HG03432 (cell line): ENCODE measurements at regions not wholly inside any gene's neighbourhood (a gene's known extent, or its start where the extent isn't known, plus 50 kb on each side); places are given as distances from the start of the nearest gene placed in this dataset.
"Not testable (repeated sequence)": the region's sequence is repeated elsewhere in the genome, so short reads cannot be mapped to it uniquely, and the experiment has no call there.

Experiments
- ATAC-seq: cut with Tn5 transposase; IDR thresholded peaks from one replicate; pipeline ENCODE4 v1.9.1; 2021; ENCODE audit warnings: mild to moderate bottlenecking, moderate library complexity; ENCODE audit not compliant: unreplicated experiment

- ATAC-seq, result no peak
These were observed 51.8 kb upstream of the AGR3 start for GRCh38 chr7:16933296-16934279.

DNA sequence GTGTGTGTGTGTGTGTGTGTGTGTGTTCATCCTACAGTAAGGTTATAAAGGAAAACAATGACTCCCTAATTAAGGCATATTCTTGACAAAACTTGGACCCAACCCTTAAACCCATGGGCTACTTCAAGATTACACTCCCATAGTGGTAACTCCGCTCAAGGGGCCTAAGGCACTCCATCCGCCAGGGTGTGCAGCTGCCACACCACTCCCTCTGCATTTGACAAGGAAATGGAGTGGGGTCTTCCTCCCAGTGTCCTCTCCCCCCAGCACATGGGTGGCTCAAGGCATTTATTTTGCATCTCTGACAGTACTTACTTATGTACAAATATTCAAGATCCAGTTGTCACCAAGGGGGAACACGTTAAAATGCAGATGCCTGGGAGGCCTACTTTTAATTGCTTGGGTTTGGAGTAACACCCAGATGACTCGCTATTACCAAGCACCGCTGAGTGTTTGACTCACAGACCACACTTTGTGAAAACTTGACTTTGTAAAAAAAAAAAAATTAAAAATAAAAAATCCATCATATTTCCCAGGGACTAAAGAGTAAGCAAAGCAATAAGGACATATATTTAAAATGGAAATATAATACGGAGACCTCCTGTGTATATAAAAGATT is 53.0 kb upstream of the AGR3 start:
- ATAC-seq, result no peak

GRCh38 chr7:16935341-16935735 is 53.6 kb upstream of the AGR3 start:
- no peak for ATAC-seq

DNA sequence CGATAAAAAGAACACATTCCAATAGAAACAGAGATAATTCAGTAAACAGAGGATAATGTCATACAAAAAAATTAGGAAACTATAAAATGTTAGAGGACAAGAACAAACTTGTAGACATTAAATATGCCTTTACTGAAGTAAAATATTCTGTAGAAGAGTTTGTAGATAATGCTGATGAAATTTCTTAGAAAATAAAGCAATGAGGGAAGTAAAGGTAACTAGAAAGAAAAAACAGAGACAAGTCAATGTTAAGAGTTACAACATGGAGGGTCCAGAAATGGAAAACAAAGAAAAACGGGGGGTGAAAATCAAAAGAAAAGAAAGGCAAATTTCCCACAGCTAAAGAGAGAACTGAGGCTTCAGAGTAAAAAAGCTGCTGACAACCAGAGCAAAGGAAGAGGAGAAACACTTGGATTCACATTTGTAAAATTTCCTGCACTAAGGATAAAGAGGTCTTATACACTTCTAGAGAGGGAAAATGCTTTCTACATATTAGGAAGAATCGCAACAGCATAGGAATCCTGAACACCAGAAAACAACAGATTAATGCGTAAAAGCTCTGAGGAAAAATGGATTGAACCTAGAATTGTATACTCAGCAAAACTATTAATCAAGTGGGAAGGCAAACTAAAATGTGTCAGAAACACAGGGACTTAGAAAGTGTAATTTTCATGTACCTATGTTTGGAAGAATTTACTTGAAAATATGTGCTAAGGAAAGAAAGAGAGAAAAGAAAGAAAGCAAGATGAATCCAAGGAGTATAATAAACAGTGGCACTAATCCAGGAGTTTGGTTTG is 55.0 kb upstream of the AGR3 start:
- no peak for ATAC-seq

GRCh38 chr7:16939161-16939560 is 57.4 kb upstream of the AGR3 start:
- no peak for ATAC-seq

DNA sequence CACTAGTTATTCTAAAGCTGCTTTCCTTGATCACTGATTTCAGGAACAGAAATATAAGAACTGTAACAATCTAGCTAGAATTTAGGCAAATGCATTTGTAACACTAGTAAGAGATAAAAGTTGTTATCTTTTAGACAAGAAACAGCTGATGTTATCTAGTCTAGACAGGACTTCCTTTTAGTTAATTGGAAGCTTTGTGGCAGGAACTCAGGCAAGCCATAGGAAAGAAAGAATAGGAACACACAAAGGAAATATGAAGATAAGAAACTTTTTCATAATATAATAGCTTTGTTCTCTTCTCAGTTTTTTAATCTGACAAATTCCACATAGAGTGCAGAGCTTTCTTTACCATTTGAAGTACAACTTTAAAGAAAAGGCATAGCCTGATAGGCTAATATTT is 59.0 kb upstream of the AGR3 start:
- ATAC-seq, result no peak

- no peak for ATAC-seq
These were observed 61.2 kb upstream of the AGR3 start for GRCh38 chr7:16942929-16943509.

- ATAC-seq, result no peak
These were observed 63.2 kb upstream of the AGR3 start for GRCh38 chr7:16944936-16945335.

- no peak for ATAC-seq
These were observed 63.6 kb upstream of the AGR3 start for GRCh38 chr7:16945372-16945771.

DNA sequence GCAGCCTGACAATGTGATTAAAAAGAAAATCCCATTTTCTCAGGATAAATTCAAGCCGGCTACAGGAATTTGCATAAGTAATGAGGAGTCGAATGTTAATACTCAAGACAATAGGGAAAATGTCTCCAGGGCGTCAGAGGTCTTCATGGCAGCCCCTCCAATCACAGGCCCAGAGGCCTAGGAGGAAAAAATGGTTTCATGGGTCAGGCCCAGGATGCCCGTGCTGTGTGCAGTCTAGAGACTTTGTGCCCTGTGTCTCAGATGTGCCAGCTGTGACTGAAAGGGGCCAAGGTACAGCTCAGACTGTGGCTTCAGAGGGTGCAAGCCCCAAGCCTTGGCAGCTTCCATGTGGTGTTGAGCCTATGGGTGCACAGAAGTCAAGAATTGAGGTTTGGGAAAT is 66.3 kb upstream of the AGR3 start:
- ATAC-seq, result not testable (repeated sequence)

- no peak for ATAC-seq
These were observed 69.8 kb upstream of the AGR3 start for GRCh38 chr7:16951483-16952080.

- ATAC-seq, result no peak
These were observed 72.5 kb upstream of the AGR3 start for GRCh38 chr7:16954321-16954720.

DNA sequence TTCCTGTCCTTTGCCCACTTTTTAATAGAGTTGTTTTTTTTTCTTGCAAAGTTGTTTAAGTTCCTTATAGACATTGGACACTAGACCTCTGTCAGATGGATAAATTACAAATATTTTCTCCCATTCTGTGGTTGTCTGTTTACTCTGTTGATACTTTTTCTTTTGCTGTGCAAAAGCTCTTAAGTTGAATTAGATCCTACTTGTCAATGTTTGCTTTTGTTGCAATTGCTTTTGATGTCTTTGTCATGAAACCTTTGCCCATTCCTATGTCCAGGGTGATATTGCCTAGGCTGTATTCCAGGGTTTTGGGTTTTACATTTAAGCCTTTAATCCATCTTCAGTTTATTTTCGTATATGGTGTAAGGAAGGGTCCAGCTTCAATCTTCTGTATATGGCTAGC is 76.9 kb upstream of the AGR3 start:
- ATAC-seq, result no peak

GRCh38 chr7:16960337-16960965 is 78.7 kb upstream of the AGR3 start:
- ATAC-seq, result no peak

- no peak for ATAC-seq
These were observed 79.9 kb upstream of the AGR3 start for GRCh38 chr7:16961641-16962040.

GRCh38 chr7:16963044-16963443 is 81.3 kb upstream of the AGR3 start:
- ATAC-seq, result no peak

DNA sequence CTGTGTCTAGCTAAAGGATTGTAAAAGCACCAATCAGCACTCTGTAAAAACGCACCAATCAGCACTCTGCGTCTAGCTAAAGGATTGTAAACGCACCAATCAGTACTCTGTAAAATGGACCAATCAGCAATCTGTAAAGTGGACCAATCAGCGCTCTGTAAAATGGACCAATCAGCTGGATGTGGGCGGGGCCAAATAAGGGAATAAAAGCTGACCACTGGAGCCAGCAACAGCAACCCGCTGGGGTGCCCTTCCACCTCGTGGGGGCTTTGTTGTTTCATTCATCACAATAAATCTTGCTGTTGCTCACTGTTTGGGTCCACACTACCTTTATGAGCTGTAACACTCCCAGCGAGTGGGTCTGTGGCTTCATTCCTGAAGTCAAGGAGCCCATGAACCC is 83.9 kb upstream of the AGR3 start:
- ATAC-seq, result not testable (repeated sequence)

DNA sequence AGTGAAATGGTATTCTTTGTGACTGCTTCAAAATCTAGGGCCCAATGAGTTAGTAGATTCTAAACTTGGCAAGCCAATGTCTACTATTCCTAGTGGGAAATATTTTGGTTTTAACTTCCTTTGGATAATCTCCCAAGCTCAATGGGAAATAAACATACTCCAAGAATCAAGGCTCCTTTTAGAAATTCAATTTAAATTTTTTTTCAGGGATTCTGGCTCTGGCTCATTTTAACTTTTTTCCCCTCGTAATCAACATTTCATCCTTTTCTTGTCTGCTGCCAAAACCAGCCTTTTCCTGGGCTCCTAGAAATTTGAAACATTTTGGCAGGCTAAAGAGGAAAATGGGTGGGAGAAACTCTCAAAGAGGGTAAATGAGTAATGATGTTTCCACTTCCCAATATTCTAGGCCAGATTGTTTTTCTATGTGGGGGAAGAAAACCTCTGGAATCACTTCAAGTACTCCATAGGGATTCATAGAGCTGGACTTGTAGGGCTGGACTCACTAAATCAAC is 85.6 kb upstream of the AGR3 start:
- no peak for ATAC-seq

- no peak for ATAC-seq
These were observed 89.1 kb upstream of the AGR3 start for GRCh38 chr7:16970732-16971482.
